Epithelial cell of proximal tubule (primary cell): ENCODE measurements at regions not wholly inside any gene's neighbourhood (a gene's known extent, or its start where the extent isn't known, plus 50 kb on each side); places are given as distances from the start of the nearest gene placed in this dataset.

ENCODE experiments used
- DNase-seq: peaks from one replicate; pipeline ENCODE4 v3.0.0-alpha.2; 2011; ENCODE audit warnings: low read depth
- H3K4me3 ChIP-seq: 2 replicates; pipeline ENCODE4 v1.5.1; 2011; ENCODE audit warnings: low read depth, mild to moderate bottlenecking, low read length
- CTCF ChIP-seq: conservative IDR thresholded peaks from 2 replicates; pipeline ENCODE4 v1.5.1; 2012; ENCODE audit warnings: low read depth, mild to moderate bottlenecking, low read length

DNA sequence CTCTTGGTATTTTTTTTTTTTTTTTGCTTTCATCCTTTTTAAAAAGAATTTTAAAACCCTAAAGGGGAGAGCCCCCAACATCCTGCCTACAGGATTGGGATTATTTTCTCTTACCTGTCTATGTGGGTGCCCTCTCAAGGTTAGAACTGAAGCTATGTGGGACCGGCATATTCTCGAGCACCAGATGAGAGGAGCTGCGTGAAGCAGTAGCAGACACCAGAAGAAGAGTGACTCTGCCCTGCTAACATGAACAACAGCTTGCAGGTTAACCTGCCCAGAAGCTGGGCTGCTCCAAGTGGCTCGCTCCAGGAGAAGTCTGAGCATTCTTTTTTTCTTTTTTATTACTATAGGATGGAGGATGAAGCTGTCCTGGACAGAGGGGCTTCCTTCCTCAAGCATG lies 102.6 kb upstream of the SLC4A4 start:
- TF ChIP-seq CTCF: no peak
- no peak for DNase-seq
- no peak overlapping the region for H3K4me3 ChIP-seq

- DNase-seq: no peak
- H3K4me3 ChIP-seq: no peak overlapping the region
- TF ChIP-seq CTCF: no peak
Observed at GRCh38 chr4:71237641-71238040, 101.2 kb upstream of the SLC4A4 start.

DNA sequence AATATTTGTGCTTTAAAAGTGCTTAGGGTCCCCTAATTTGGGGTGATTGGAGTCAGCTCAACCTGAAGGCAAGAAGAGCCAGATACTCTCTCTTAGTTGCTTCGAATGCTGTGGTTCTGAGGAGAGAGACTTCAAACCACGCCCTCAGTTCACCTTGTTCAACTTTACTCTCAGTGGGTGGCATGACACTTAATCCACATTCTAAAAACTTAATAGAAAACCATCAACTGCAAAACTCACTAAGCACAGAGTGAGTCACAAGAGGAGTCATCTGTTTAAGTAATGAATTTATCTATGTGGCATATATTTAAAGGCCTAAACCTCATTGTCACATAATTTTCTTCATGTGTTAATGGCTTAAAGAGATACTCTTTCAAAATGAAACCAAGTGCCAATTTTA lies 99.5 kb upstream of the SLC4A4 start:
- H3K4me3 ChIP-seq: no peak overlapping the region
- TF ChIP-seq CTCF: no peak
- peak; percentile 76 for DNase-seq

DNA sequence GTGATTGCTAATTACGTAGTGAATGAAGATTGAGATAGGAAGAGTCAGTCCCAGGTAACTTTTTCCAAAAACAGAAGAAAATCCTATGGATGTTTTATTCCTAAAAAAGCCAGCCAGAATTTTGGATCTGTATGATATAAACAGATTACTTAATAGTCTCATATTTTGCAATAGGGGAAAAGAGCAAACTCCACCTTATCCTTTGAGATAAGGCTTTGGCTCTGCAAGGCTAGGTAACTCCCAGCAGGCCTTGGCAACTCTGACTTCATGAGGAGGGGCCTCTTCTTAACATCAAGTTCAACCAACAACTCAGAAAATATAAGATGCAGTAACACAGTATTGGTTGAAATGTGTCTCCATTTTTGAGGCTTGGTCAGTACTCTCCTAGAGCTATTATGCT lies 98.7 kb upstream of the SLC4A4 start:
- no peak for DNase-seq
- no peak overlapping the region for H3K4me3 ChIP-seq
- TF ChIP-seq CTCF: no peak

DNA sequence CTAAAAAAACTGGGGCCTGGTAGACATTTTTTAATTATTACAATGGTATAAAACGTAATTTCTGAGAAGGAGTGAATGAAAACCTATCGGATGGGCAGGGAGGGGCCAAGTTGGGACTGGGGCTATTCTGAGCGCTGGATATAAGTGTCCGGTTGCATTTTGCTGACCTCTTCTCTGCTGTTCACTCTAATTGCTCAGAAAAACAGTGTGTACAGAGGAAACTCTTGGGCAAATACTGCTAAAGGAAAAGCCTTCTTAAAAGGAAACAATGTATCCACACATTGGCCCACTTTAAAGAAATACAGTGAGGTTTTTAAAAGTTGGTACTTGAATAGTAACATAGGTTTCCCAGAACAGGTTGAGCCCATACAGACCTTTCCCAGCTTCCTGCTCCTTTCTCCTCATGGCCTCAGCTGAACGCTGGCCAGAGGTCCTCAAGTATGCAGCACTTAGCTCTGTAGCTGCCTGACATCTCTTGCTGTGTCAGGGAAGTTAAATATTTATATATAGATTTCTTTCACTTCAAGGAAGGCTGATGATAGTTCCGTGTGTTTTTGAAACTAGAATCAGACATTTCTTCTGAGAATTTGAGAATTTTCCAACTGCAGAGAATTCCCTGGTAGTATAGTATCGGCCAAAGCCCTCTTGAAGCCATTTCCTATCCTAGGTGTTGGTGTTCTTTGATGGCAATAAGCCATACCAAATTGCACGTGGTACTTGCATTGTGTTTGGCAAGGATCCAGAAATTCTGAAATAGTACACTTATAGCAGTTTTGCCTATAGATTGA lies 97.1 kb upstream of the SLC4A4 start:
- TF ChIP-seq CTCF: no peak
- no peak overlapping the region for H3K4me3 ChIP-seq
- no peak for DNase-seq

DNA sequence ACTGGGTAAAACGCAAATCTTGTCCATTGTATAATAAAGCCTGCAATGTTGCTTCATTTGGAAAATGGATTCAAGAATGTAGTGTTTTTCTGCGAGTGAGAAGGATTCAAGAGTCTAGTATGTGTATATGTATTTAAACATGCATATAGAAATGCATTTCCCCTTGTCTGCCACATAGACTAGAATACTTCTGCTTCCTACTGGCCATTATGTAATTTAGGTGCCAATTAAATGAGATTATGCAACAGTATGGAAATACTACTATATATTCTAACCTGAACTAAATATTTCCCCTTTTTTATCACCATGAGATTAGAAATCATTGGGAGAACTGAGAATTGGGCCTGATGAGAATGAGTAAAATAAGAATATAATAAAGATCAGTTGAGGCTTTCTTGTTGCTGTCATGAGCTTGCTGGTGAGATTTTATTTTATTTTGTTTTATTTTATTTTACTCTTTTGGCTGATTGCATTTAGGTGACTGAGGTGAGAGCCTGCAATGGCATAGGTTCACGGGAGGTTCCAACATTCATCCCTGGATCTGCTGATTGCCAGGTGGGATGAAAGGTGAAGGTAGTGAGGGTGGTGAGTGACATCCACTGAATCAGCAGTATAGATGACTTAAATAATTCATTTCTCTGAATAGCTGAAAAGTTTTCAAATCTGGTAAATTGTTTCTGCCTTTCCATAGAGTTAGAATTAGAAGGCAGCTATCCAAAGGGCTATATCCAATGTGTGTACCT lies 95.6 kb upstream of the SLC4A4 start:
- no peak for DNase-seq
- no peak for TF ChIP-seq CTCF
- H3K4me3 ChIP-seq: no peak overlapping the region
